HepG2 (cell line): ENCODE measurements at regions not wholly inside any gene's neighbourhood (a gene's known extent, or its start where the extent isn't known, plus 50 kb on each side); places are given as distances from the start of the nearest gene placed in this dataset.

Source experiments
- ATAC-seq: fragments of 200-7000 bp; cut with Tn5 transposase; 3 replicates; pipeline ENCODE4 v1.9.1; 2020; ENCODE audit warnings: mild to moderate bottlenecking, moderate library complexity
- BruUV-seq: library from RNA; stranded (reverse); fragments of 400-500 nt; replicated peaks from 2 replicates; lab custom pipeline; 2021; lab: Mats Ljungman, UMichigan
- CTCF ChIA-PET: fragments of 300-600 bp; formaldehyde crosslinking; extraction: SDS; loops from one replicate; lab custom pipeline; 2021; ENCODE audit warnings: low total read pairs, inconsistent platforms, low intra/inter-chr PET ratio; lab: Yijun Ruan, JAX
- POLR2A ChIA-PET: fragments of 350-600 bp; sonication (Branson Sonifier 250); formaldehyde crosslinking; loops from one replicate; lab custom pipeline; 2020; ENCODE audit warnings: antibody characterized with exemption, inconsistent platforms; lab: Yijun Ruan, JAX
- DNase-seq: peaks from one replicate; pipeline ENCODE4 v3.0.0-alpha.2; 2015; ENCODE audit warnings: low spot score
- FAIRE-seq: peaks from 3 replicates; lab custom pipeline; 2011; peaks lifted over from hg19 to GRCh38; lab: Jason Lieb, UNC
- H2AFZ ChIP-seq: one replicate; pipeline ENCODE4 v1.6.1; 2011; ENCODE audit warnings: low read length, inconsistent platforms
- H3K27ac ChIP-seq: fragments of 300-600 bp; 3 replicates; pipeline ENCODE4 v1.8.0; 2011; ENCODE audit warnings: mixed run types, mild to moderate bottlenecking, mixed read lengths, low read length, inconsistent platforms; ENCODE audit not compliant: insufficient read depth; ENCODE audit errors: extremely low read length
- H3K27me3 ChIP-seq, 2 experiments: fragments of 200-600 bp in 1 of 2; 2 replicates in 1 of 2; 3 replicates in 1 of 2; pipeline versions ENCODE4 v1.6.0 to v1.8.0; 2011; ENCODE audit warnings: low read length in 2 of 2, mild to moderate bottlenecking in 2 of 2, moderate library complexity in 2 of 2, inconsistent platforms in 1 of 2; ENCODE audit not compliant: insufficient read depth in 2 of 2, control insufficient read depth in 1 of 2
- H3K36me3 ChIP-seq, 2 experiments: fragments of 200-600 bp in 1 of 2; replicated peaks in 1 of 2; 2 replicates in 1 of 2; 3 replicates in 1 of 2; pipeline versions ENCODE4 v1.5.1 to v1.8.0; 2011; ENCODE audit warnings: low read length in 2 of 2, inconsistent platforms in 1 of 2; ENCODE audit not compliant: insufficient read depth in 2 of 2, control insufficient read depth in 1 of 2
- H3K4me1 ChIP-seq: 2 replicates; pipeline ENCODE4 v1.5.1; 2012; ENCODE audit warnings: low read length, inconsistent platforms; ENCODE audit not compliant: insufficient read depth
- H3K4me2 ChIP-seq: 2 replicates; pipeline ENCODE4 v1.6.0; 2011; ENCODE audit warnings: low read depth, low read length, inconsistent platforms
- H3K4me3 ChIP-seq, 3 experiments: fragments of 200-600 bp in 1 of 3; sonication (generic), shearing (Covaris generic) in 1 of 3; replicated peaks in 1 of 3; 2 replicates each; pipeline ENCODE4 v1.5.1; 2011 to 2016; ENCODE audit warnings: low read length in 3 of 3, inconsistent platforms in 2 of 3, low read depth in 2 of 3, mild to moderate bottlenecking in 2 of 3, control low read depth in 1 of 3, mixed read lengths in 1 of 3; ENCODE audit not compliant: insufficient read depth in 1 of 3
- H3K79me2 ChIP-seq: one replicate; pipeline ENCODE4 v1.6.1; 2011; ENCODE audit warnings: low read length, inconsistent platforms; ENCODE audit not compliant: insufficient read depth
- H3K9ac ChIP-seq: 2 replicates; pipeline ENCODE4 v1.6.0; 2011; ENCODE audit warnings: mild to moderate bottlenecking, low read depth, low read length, inconsistent platforms; ENCODE audit not compliant: insufficient read depth
- H3K9me3 ChIP-seq: 2 replicates; pipeline ENCODE4 v1.5.1; 2012; ENCODE audit warnings: mild to moderate bottlenecking, low read length
- H4K20me1 ChIP-seq: 2 replicates; pipeline ENCODE4 v1.6.0; 2011; ENCODE audit warnings: inconsistent platforms, mild to moderate bottlenecking, low read length, moderate library complexity; ENCODE audit not compliant: insufficient read depth
- GFI1 ChIP-seq: sonication (generic); formaldehyde crosslinking; IDR thresholded peaks from 2 replicates; pipeline ENCODE4 v1.5.0; 2020; ENCODE audit warnings: missing genetic modification reagents, mild to moderate bottlenecking, borderline replicate concordance
- HMG20A ChIP-seq: IDR thresholded peaks from 2 replicates; pipeline ENCODE4 v1.6.1; 2016; ENCODE audit warnings: borderline replicate concordance
- MTA1 ChIP-seq: sonication (generic); formaldehyde crosslinking; IDR thresholded peaks from 2 replicates; pipeline ENCODE4 v1.4.0; 2020; ENCODE audit warnings: missing genetic modification reagents, mild to moderate bottlenecking, borderline replicate concordance
- NCOA1 ChIP-seq: sonication (generic); formaldehyde crosslinking; IDR thresholded peaks from 2 replicates; pipeline ENCODE4 v1.9.0; 2021; ENCODE audit warnings: missing genetic modification reagents
- NFIB ChIP-seq: sonication (generic); formaldehyde crosslinking; IDR thresholded peaks from 2 replicates; pipeline ENCODE4 v1.9.0; 2021; ENCODE audit warnings: missing genetic modification reagents, mild to moderate bottlenecking, borderline replicate concordance
- RCOR2 ChIP-seq: IDR thresholded peaks from 2 replicates; pipeline ENCODE4 v1.6.1; 2016; ENCODE audit warnings: missing biosample characterization, missing genetic modification reagents
- RELA ChIP-seq: sonication (generic); formaldehyde crosslinking; IDR thresholded peaks from 2 replicates; pipeline ENCODE4 v1.4.0; 2020; ENCODE audit warnings: missing genetic modification reagents
- SMAD1 ChIP-seq: sonication (generic); formaldehyde crosslinking; IDR thresholded peaks from 2 replicates; pipeline ENCODE4 v1.4.0; 2020; ENCODE audit warnings: missing genetic modification reagents, low read depth, mild to moderate bottlenecking, borderline replicate concordance
- SMAD9 ChIP-seq: sonication (generic); formaldehyde crosslinking; IDR thresholded peaks from 2 replicates; pipeline ENCODE4 v1.5.1; 2020; ENCODE audit warnings: mild to moderate bottlenecking, missing genetic modification reagents
- SMARCE1 ChIP-seq: fragments of 450-650 bp; IDR thresholded peaks from 2 replicates; pipeline ENCODE4 v1.6.1; 2017; ENCODE audit warnings: borderline replicate concordance
- SRSF1 ChIP-seq: fragments of 200-400 bp; formaldehyde crosslinking; optimal IDR thresholded peaks from 2 replicates; pipeline ENCODE3; 2017; ENCODE audit warnings: mild to moderate bottlenecking, low read depth, low read length, moderate library complexity
- TEAD3 ChIP-seq: optimal IDR thresholded peaks from 2 replicates; pipeline ENCODE3; 2016; ENCODE audit warnings: borderline replicate concordance
- ZNF30 ChIP-seq: sonication (generic); formaldehyde crosslinking; IDR thresholded peaks from 2 replicates; pipeline ENCODE4 v1.5.0; 2020; ENCODE audit warnings: mild to moderate bottlenecking, missing genetic modification reagents
- ZNF350 ChIP-seq: sonication (generic); formaldehyde crosslinking; IDR thresholded peaks from 2 replicates; pipeline ENCODE4 v1.4.0; 2020; ENCODE audit warnings: mild to moderate bottlenecking, low read depth, missing genetic modification reagents, borderline replicate concordance
- ZNF562 ChIP-seq: sonication (generic); formaldehyde crosslinking; IDR thresholded peaks from 2 replicates; pipeline ENCODE4 v1.8.0; 2022; ENCODE audit warnings: missing genetic modification reagents, borderline replicate concordance
- ZNF709 ChIP-seq: sonication (generic); formaldehyde crosslinking; IDR thresholded peaks from 2 replicates; pipeline ENCODE4 v1.5.0; 2020; ENCODE audit warnings: mild to moderate bottlenecking, missing genetic modification reagents
- ZNF839 ChIP-seq: sonication (generic); formaldehyde crosslinking; IDR thresholded peaks from 2 replicates; pipeline ENCODE4 v1.4.0; 2020; ENCODE audit warnings: missing genetic modification reagents, mild to moderate bottlenecking, borderline replicate concordance
- WGBS: methylation state at CpG from one replicate; pipeline ENCODE4 v1.1.6; 2017; ENCODE audit warnings: low lambda C conversion rate; 5-methylcytosine and 5-hydroxymethylcytosine counted together
- in situ Hi-C: cut with HindIII; loops from 2 replicates; pipeline ENCODE4 v1.10.0; 2017; ENCODE audit warnings: low pct_unique_long_range_greater_than_20kb; ENCODE audit not compliant: extremely low pct_ligation_motif_present
- intact Hi-C: fragments of 100-400 bp; cut with micrococcal nuclease; formaldehyde crosslinking; loops from one replicate; pipeline ENCODE4 v1.10.0; 2022; ENCODE audit not compliant: unreplicated experiment
- TF ChIP-seq, protein P1 (sequence below), 2 experiments: fragments of 450-650 bp in 1 of 2; sonication (generic) in 1 of 2; formaldehyde crosslinking; IDR thresholded peaks; 2 replicates each; pipeline versions ENCODE4 v1.5.0 to v1.8.0; 2020 to 2022; ENCODE audit warnings: mild to moderate bottlenecking in 1 of 2, missing genetic modification reagents in 1 of 2
- TF ChIP-seq, protein P2 (sequence below): fragments of 450-650 bp; IDR thresholded peaks from 2 replicates; pipeline ENCODE4 v1.6.1; 2017
- TF ChIP-seq, protein P3 (sequence below): sonication (generic); formaldehyde crosslinking; IDR thresholded peaks from 2 replicates; pipeline ENCODE4 v1.9.0; 2021; ENCODE audit warnings: missing genetic modification reagents, mild to moderate bottlenecking, borderline replicate concordance

DNA sequence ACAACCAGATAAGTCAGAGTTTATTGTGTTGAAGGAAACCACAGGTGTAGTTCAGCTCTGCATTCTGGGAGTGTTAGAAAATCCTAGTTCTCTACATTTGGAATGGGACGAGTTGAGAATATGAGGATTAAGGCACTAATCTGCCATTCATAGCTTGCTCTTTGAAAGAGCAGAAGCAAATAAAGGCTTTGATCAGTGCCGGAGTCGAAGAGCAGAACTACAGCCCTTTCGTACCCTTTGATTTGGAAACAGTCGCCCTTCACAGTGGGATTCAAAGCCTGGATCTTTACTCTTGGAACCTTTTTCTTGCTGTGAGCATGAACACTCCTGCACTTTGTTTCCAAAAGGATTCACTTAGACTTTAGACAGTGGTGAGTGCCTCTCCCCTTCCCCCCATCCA, 523.9 kb upstream of the POU3F2 start:
- intact Hi-C loops: no loop called here
- Histone ChIP-seq H3K9ac (no peak overlapping the region), H3K4me3 (no peak overlapping the region), H3K27ac (no peak overlapping the region), H3K79me2 (no peaks in the 10 kb centered on the region), H3K4me1 (no peaks in the 10 kb centered on the region), H2AFZ (no peak overlapping the region), H3K36me3 (no peaks in the 10 kb centered on the region), H3K4me2 (no peak overlapping the region), H4K20me1 (no peaks in the 10 kb centered on the region), H3K9me3 (no peaks in the 10 kb centered on the region), H3K27me3 (no peaks in the 10 kb centered on the region)
- BruUV-seq: no TSS peak
- POLR2A ChIA-PET: no interaction called here
- in situ Hi-C loops: no loop called here
- WGBS: 41% methylated on average over 5 of the region's 5 CpGs
- DNase-seq: no peak
- ATAC-seq: no peak
- CTCF ChIA-PET: no interaction called here
- no peak for TF ChIP-seq NFIB
- TF ChIP-seq, protein P1, sequence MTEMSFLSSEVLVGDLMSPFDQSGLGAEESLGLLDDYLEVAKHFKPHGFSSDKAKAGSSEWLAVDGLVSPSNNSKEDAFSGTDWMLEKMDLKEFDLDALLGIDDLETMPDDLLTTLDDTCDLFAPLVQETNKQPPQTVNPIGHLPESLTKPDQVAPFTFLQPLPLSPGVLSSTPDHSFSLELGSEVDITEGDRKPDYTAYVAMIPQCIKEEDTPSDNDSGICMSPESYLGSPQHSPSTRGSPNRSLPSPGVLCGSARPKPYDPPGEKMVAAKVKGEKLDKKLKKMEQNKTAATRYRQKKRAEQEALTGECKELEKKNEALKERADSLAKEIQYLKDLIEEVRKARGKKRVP (CRISPR knock-in tag; IDR thresholded peaks at IDR 0.05): no peak
- TF ChIP-seq RCOR2: no peak
- TF ChIP-seq NCOA1 (CRISPR knock-in tag): no peak
- no peak for TF ChIP-seq RELA (CRISPR knock-in tag)
- no peak for TF ChIP-seq ZNF30 (CRISPR knock-in tag)
- TF ChIP-seq ZNF562: no peak
- TF ChIP-seq, protein P2, sequence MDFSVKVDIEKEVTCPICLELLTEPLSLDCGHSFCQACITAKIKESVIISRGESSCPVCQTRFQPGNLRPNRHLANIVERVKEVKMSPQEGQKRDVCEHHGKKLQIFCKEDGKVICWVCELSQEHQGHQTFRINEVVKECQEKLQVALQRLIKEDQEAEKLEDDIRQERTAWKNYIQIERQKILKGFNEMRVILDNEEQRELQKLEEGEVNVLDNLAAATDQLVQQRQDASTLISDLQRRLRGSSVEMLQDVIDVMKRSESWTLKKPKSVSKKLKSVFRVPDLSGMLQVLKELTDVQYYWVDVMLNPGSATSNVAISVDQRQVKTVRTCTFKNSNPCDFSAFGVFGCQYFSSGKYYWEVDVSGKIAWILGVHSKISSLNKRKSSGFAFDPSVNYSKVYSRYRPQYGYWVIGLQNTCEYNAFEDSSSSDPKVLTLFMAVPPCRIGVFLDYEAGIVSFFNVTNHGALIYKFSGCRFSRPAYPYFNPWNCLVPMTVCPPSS: no peak
- TF ChIP-seq, protein P3, sequence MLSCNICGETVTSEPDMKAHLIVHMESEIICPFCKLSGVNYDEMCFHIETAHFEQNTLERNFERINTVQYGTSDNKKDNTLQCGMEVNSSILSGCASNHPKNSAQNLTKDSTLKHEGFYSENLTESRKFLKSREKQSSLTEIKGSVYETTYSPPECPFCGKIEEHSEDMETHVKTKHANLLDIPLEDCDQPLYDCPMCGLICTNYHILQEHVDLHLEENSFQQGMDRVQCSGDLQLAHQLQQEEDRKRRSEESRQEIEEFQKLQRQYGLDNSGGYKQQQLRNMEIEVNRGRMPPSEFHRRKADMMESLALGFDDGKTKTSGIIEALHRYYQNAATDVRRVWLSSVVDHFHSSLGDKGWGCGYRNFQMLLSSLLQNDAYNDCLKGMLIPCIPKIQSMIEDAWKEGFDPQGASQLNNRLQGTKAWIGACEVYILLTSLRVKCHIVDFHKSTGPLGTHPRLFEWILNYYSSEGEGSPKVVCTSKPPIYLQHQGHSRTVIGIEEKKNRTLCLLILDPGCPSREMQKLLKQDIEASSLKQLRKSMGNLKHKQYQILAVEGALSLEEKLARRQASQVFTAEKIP (CRISPR knock-in tag): no peak
- TF ChIP-seq SRSF1: no peak
- no peak for TF ChIP-seq SMAD1 (CRISPR knock-in tag)
- TF ChIP-seq GFI1 (CRISPR knock-in tag): no peak
- TF ChIP-seq SMAD9: no peak
- TF ChIP-seq HMG20A: no peak
- TF ChIP-seq ZNF709 (CRISPR knock-in tag): no peak
- TF ChIP-seq SMARCE1: no peak
- no peak for TF ChIP-seq MTA1
- TF ChIP-seq TEAD3 (CRISPR knock-in tag): no peak
- no peak for TF ChIP-seq ZNF839 (CRISPR knock-in tag)
- TF ChIP-seq ZNF350 (CRISPR knock-in tag): no peak
- FAIRE-seq: no peak
